HepG2 (cell line): ENCODE measurements at regions not wholly inside any gene's neighbourhood (a gene's known extent, or its start where the extent isn't known, plus 50 kb on each side); places are given as distances from the start of the nearest gene placed in this dataset.

ENCODE experiments used
- ADNP ChIP-seq: sonication (generic); formaldehyde crosslinking; IDR thresholded peaks from 2 replicates; pipeline ENCODE4 v1.4.0; 2020; ENCODE audit warnings: missing genetic modification reagents
- KDM3A ChIP-seq: IDR thresholded peaks from 2 replicates; pipeline ENCODE4 v1.6.1; 2018; ENCODE audit warnings: low read depth, missing compliant biosample characterization
- KLF15 ChIP-seq: sonication (generic); formaldehyde crosslinking; IDR thresholded peaks from 2 replicates; pipeline ENCODE4 v1.8.1; 2023; ENCODE audit warnings: borderline replicate concordance, mild to moderate bottlenecking, inconsistent platforms, missing genetic modification reagents, mixed read lengths
- NFE2 ChIP-seq: sonication (generic); formaldehyde crosslinking; IDR thresholded peaks from 2 replicates; pipeline ENCODE4 v1.4.0; 2020; ENCODE audit warnings: missing genetic modification reagents
- SIX1 ChIP-seq: sonication (generic); formaldehyde crosslinking; IDR thresholded peaks from 2 replicates; pipeline ENCODE4 v1.4.0; 2020; ENCODE audit warnings: missing genetic modification reagents, borderline replicate concordance
- SUZ12 ChIP-seq: fragments of 150-350 bp; IDR thresholded peaks from 2 replicates; pipeline ENCODE4 v1.6.1; 2014; ENCODE audit warnings: low read depth, low read length
- ZNF326 ChIP-seq: sonication (generic); formaldehyde crosslinking; IDR thresholded peaks from 2 replicates; pipeline ENCODE4 v1.4.0; 2020; ENCODE audit warnings: missing genetic modification reagents, borderline replicate concordance
- ZNF777 ChIP-seq: sonication (generic); formaldehyde crosslinking; IDR thresholded peaks from 2 replicates; pipeline ENCODE4 v1.4.0; 2020; ENCODE audit warnings: missing genetic modification reagents
- ZNF850 ChIP-seq: sonication (generic); formaldehyde crosslinking; conservative IDR thresholded peaks from 2 replicates; pipeline ENCODE4 v1.9.0; 2021; ENCODE audit warnings: mild to moderate bottlenecking, missing genetic modification reagents
- TF ChIP-seq, protein P1 (sequence below): sonication (generic); formaldehyde crosslinking; IDR thresholded peaks from 2 replicates; pipeline ENCODE4 v1.9.0; 2021; ENCODE audit warnings: missing genetic modification reagents, mild to moderate bottlenecking, borderline replicate concordance
- TF ChIP-seq, protein P2 (sequence below): sonication (generic); formaldehyde crosslinking; IDR thresholded peaks from 2 replicates; pipeline ENCODE4 v1.4.0; 2020; ENCODE audit warnings: missing genetic modification reagents
- TF ChIP-seq, protein P3 (sequence below): sonication (generic); formaldehyde crosslinking; IDR thresholded peaks from 2 replicates; pipeline ENCODE4 v1.5.1; 2020; ENCODE audit warnings: mild to moderate bottlenecking, missing genetic modification reagents
- TF ChIP-seq, protein P4 (sequence below): sonication (generic); formaldehyde crosslinking; IDR thresholded peaks from 2 replicates; pipeline ENCODE4 v1.4.0; 2020; ENCODE audit warnings: missing genetic modification reagents, mild to moderate bottlenecking, borderline replicate concordance
- TF ChIP-seq, protein P5 (sequence below): fragments of 450-650 bp; IDR thresholded peaks from 2 replicates; pipeline ENCODE4 v1.6.1; 2016
- TF ChIP-seq, protein P6 (sequence below): sonication (generic); formaldehyde crosslinking; IDR thresholded peaks from 2 replicates; pipeline ENCODE4 v1.4.0; 2020; ENCODE audit warnings: missing genetic modification reagents

DNA sequence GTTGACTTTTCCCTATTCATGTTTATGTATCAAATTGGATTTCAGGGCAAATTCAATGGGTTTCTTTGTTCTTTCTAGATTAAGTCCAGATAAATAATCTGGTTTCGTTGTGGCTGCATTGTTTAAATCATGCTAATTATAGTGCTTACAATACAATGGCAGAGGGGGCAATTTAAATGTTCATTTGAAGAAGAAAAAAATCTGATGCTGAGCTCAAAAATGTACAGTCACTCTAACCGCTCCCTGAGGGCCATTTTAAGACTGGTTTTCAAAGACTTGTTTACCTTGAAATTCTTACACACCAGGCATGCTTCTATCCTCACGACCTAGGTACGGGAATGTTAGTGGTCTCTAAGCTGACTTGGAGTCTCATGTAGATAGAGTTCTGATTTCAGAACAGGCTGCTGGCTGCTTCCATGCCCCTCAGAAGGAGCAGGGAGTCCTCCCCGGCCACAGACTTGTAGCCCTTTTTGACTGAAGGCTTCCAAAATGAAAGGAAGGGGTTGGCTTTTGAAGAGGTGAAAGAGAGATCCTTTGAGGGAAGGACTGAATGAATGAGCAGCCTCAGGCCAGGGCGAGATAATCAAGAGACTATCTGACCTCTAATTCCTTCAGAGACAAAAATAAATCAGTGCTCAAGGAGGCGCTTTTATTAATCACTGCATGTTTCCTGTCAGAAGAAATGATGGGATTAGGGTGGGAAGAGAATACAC is 86.1 kb upstream of the ZNF217 start (continued):
- TF ChIP-seq, protein P1, sequence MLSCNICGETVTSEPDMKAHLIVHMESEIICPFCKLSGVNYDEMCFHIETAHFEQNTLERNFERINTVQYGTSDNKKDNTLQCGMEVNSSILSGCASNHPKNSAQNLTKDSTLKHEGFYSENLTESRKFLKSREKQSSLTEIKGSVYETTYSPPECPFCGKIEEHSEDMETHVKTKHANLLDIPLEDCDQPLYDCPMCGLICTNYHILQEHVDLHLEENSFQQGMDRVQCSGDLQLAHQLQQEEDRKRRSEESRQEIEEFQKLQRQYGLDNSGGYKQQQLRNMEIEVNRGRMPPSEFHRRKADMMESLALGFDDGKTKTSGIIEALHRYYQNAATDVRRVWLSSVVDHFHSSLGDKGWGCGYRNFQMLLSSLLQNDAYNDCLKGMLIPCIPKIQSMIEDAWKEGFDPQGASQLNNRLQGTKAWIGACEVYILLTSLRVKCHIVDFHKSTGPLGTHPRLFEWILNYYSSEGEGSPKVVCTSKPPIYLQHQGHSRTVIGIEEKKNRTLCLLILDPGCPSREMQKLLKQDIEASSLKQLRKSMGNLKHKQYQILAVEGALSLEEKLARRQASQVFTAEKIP (CRISPR knock-in tag): no peak
- TF ChIP-seq ZNF850 (CRISPR knock-in tag) (no peak), KLF15 (no peak), ZNF777 (no peak; the same call in 1 of the 2 replicates), KDM3A (CRISPR knock-in tag) (no peak), SUZ12 (no peak), ZNF326 (no peak), NFE2 (no peak), ADNP (CRISPR knock-in tag) (no peak), SIX1 (0 out of 2 replicates have a peak, but pooled peaks have one; percentile 17)
- TF ChIP-seq, protein P2, sequence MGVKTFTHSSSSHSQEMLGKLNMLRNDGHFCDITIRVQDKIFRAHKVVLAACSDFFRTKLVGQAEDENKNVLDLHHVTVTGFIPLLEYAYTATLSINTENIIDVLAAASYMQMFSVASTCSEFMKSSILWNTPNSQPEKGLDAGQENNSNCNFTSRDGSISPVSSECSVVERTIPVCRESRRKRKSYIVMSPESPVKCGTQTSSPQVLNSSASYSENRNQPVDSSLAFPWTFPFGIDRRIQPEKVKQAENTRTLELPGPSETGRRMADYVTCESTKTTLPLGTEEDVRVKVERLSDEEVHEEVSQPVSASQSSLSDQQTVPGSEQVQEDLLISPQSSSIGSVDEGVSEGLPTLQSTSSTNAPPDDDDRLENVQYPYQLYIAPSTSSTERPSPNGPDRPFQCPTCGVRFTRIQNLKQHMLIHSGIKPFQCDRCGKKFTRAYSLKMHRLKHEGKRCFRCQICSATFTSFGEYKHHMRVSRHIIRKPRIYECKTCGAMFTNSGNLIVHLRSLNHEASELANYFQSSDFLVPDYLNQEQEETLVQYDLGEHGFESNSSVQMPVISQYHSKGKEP (CRISPR knock-in tag): no peak
- TF ChIP-seq, protein P3, sequence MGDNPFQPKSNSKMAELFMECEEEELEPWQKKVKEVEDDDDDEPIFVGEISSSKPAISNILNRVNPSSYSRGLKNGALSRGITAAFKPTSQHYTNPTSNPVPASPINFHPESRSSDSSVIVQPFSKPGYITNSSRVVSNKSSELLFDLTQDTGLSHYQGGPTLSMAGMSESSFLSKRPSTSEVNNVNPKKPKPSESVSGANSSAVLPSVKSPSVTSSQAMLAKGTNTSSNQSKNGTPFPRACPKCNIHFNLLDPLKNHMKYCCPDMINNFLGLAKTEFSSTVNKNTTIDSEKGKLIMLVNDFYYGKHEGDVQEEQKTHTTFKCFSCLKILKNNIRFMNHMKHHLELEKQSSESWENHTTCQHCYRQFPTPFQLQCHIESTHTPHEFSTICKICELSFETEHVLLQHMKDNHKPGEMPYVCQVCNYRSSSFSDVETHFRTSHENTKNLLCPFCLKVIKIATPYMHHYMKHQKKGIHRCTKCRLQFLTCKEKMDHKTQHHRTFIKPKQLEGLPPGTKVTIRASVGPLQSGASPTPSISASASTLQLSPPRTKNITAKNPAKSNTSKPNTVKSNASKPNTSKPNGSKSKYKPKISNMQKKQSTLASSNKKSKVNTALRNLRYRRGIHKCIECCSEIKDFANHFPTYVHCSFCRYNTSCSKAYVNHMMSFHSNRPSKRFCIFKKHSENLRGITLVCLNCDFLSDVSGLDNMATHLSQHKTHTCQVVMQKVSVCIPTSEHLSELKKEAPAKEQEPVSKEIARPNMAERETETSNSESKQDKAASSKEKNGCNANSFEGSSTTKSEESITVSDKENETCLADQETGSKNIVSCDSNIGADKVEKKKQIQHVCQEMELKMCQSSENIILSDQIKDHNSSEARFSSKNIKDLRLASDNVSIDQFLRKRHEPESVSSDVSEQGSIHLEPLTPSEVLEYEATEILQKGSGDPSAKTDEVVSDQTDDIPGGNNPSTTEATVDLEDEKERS (CRISPR knock-in tag): 0 out of 2 replicates have a peak, but pooled peaks have one; percentile 36
- TF ChIP-seq, protein P4, sequence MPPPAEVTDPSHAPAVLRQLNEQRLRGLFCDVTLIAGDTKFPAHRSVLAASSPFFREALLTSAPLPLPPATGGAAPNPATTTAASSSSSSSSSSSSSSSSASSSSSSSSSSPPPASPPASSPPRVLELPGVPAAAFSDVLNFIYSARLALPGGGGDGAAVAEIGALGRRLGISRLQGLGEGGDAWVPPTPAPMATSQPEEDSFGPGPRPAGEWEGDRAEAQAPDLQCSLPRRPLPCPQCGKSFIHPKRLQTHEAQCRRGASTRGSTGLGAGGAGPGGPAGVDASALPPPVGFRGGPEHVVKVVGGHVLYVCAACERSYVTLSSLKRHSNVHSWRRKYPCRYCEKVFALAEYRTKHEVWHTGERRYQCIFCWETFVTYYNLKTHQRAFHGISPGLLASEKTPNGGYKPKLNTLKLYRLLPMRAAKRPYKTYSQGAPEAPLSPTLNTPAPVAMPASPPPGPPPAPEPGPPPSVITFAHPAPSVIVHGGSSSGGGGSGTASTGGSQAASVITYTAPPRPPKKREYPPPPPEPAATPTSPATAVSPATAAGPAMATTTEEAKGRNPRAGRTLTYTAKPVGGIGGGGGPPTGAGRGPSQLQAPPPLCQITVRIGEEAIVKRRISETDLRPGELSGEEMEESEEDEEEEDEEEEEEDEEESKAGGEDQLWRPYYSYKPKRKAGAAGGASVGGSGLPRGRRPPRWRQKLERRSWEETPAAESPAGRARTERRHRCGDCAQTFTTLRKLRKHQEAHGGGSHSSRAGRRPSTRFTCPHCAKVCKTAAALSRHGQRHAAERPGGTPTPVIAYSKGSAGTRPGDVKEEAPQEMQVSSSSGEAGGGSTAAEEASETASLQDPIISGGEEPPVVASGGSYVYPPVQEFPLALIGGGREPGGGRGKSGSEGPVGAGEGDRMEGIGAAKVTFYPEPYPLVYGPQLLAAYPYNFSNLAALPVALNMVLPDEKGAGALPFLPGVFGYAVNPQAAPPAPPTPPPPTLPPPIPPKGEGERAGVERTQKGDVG: 0 out of 2 replicates have a peak, but pooled peaks have one; percentile 9
- TF ChIP-seq, protein P5, sequence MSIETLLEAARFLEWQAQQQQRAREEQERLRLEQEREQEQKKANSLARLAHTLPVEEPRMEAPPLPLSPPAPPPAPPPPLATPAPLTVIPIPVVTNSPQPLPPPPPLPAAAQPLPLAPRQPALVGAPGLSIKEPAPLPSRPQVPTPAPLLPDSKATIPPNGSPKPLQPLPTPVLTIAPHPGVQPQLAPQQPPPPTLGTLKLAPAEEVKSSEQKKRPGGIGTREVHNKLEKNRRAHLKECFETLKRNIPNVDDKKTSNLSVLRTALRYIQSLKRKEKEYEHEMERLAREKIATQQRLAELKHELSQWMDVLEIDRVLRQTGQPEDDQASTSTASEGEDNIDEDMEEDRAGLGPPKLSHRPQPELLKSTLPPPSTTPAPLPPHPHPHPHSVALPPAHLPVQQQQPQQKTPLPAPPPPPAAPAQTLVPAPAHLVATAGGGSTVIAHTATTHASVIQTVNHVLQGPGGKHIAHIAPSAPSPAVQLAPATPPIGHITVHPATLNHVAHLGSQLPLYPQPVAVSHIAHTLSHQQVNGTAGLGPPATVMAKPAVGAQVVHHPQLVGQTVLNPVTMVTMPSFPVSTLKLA: no peak
- TF ChIP-seq, protein P6, sequence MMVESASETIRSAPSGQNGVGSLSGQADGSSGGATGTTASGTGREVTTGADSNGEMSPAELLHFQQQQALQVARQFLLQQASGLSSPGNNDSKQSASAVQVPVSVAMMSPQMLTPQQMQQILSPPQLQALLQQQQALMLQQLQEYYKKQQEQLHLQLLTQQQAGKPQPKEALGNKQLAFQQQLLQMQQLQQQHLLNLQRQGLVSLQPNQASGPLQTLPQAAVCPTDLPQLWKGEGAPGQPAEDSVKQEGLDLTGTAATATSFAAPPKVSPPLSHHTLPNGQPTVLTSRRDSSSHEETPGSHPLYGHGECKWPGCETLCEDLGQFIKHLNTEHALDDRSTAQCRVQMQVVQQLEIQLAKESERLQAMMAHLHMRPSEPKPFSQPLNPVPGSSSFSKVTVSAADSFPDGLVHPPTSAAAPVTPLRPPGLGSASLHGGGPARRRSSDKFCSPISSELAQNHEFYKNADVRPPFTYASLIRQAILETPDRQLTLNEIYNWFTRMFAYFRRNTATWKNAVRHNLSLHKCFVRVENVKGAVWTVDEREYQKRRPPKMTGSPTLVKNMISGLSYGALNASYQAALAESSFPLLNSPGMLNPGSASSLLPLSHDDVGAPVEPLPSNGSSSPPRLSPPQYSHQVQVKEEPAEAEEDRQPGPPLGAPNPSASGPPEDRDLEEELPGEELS (CRISPR knock-in tag): no peak
